H1 (cell line): ENCODE measurements at regions not wholly inside any gene's neighbourhood (a gene's known extent, or its start where the extent isn't known, plus 50 kb on each side); places are given as distances from the start of the nearest gene placed in this dataset.

Experiments used
- CTCF ChIA-PET: fragments of 300-600 bp; sonication (Branson Sonifier 250); formaldehyde crosslinking; loops from one replicate; lab custom pipeline; 2021; ENCODE audit not compliant: partially characterized antibody; lab: Charles Lee
- POLR2A ChIA-PET: fragments of 300-600 bp; sonication (Branson Sonifier 250); formaldehyde crosslinking; loops from one replicate; lab custom pipeline; 2021; ENCODE audit warnings: inconsistent platforms; ENCODE audit not compliant: partially characterized antibody; lab: Charles Lee
- DNase-seq, 2 experiments: peaks; one replicate each; pipeline versions ENCODE4 v3.0.0 to v3.0.0-alpha.2; 2010 to 2022; ENCODE audit warnings: low spot score in 2 of 2, low read depth in 1 of 2, mixed read lengths in 1 of 2
- FAIRE-seq: peaks from 2 replicates; lab custom pipeline; 2011; peaks lifted over from hg19 to GRCh38; lab: Jason Lieb, UNC
- H2AFZ ChIP-seq: 2 replicates; pipeline ENCODE4 v1.8.1; 2012; ENCODE audit warnings: low read length, inconsistent platforms
- H2AK5ac ChIP-seq: 2 replicates; pipeline ENCODE4 v1.6.1; 2013; ENCODE audit warnings: low read depth, low read length
- H2BK120ac ChIP-seq: replicated peaks from 2 replicates; pipeline ENCODE3; 2013; ENCODE audit warnings: low read depth, low read length, inconsistent platforms
- H2BK12ac ChIP-seq: 2 replicates; pipeline ENCODE4 v1.6.1; 2013; ENCODE audit warnings: low read depth, low read length
- H2BK15ac ChIP-seq: 2 replicates; pipeline ENCODE4 v1.6.1; 2013; ENCODE audit warnings: low read length
- H2BK20ac ChIP-seq: 2 replicates; pipeline ENCODE4 v1.6.1; 2013; ENCODE audit warnings: low read length
- H2BK5ac ChIP-seq: 2 replicates; pipeline ENCODE4 v1.6.1; 2013; ENCODE audit warnings: low read depth, low read length
- H3K14ac ChIP-seq: 2 replicates; pipeline ENCODE4 v1.6.1; 2013; ENCODE audit warnings: inconsistent platforms; ENCODE audit not compliant: insufficient read length
- H3K18ac ChIP-seq: 2 replicates; pipeline ENCODE4 v1.6.1; 2013; ENCODE audit warnings: low read length; ENCODE audit errors: extremely low read depth
- H3K23ac ChIP-seq: 2 replicates; pipeline ENCODE4 v1.6.1; 2013; ENCODE audit warnings: inconsistent platforms; ENCODE audit not compliant: insufficient read length
- H3K23me2 ChIP-seq: 2 replicates; pipeline ENCODE4 v1.6.1; 2013; ENCODE audit warnings: low read depth, low read length
- H3K27ac ChIP-seq: 2 replicates; pipeline ENCODE4 v1.6.1; 2011; ENCODE audit warnings: low read depth, low read length, inconsistent platforms
- H3K27me3 ChIP-seq, 4 experiments: replicated peaks in 1 of 4; 1 replicate in 1 of 4; 2 replicates in 3 of 4; pipeline versions ENCODE4 v1.6.1 to v1.8.1; 2011 to 2013; ENCODE audit warnings: low read length in 3 of 4, mild to moderate bottlenecking in 3 of 4, inconsistent platforms in 2 of 4, mixed read lengths in 2 of 4, moderate library complexity in 1 of 4; ENCODE audit not compliant: control insufficient read depth in 3 of 4, insufficient read depth in 3 of 4; ENCODE audit errors: extremely low read depth in 1 of 4
- H3K36me3 ChIP-seq, 4 experiments: 2 replicates each; pipeline versions ENCODE4 v1.6.1 to v1.8.1; 2011 to 2013; ENCODE audit warnings: mild to moderate bottlenecking in 4 of 4, low read length in 3 of 4, moderate library complexity in 2 of 4, control low read depth in 1 of 4, inconsistent platforms in 1 of 4; ENCODE audit not compliant: insufficient read depth in 4 of 4, control insufficient read depth in 2 of 4
- H3K4ac ChIP-seq: replicated peaks from 2 replicates; pipeline ENCODE3; 2013; ENCODE audit warnings: low read length, low read depth, mixed read lengths, inconsistent platforms; ENCODE audit not compliant: insufficient read length
- H3K4me1 ChIP-seq, 4 experiments: replicated peaks in 1 of 4; 1 replicate in 1 of 4; 2 replicates in 3 of 4; pipeline versions ENCODE4 v1.6.1 to v1.8.1; 2011 to 2013; ENCODE audit warnings: low read length in 3 of 4, inconsistent platforms in 2 of 4, mixed read lengths in 1 of 4; ENCODE audit not compliant: insufficient read depth in 4 of 4, control insufficient read depth in 3 of 4
- H3K4me2 ChIP-seq, 2 experiments: 2 replicates each; pipeline versions ENCODE4 v1.6.1 to v1.8.1; 2011 to 2013; ENCODE audit warnings: low read depth in 2 of 2, low read length in 2 of 2, control low read depth in 1 of 2, inconsistent platforms in 1 of 2, mild to moderate bottlenecking in 1 of 2; ENCODE audit not compliant: insufficient read depth in 1 of 2
- H3K4me3 ChIP-seq, 4 experiments: fragments of 200-600, 300-600 bp in 1 of 4; sonication (generic), shearing (Covaris generic), sonication (Bioruptor Twin) in 1 of 4; 2 replicates each; pipeline versions ENCODE4 v1.5.1 to v1.8.1; 2011 to 2016; ENCODE audit warnings: low read length in 4 of 4, low read depth in 3 of 4, control low read depth in 2 of 4, inconsistent platforms in 2 of 4, mild to moderate bottlenecking in 2 of 4, mixed read lengths in 1 of 4, moderate library complexity in 1 of 4; ENCODE audit not compliant: insufficient read depth in 2 of 4; ENCODE audit errors: extremely low read depth in 1 of 4
- H3K56ac ChIP-seq: replicated peaks from 2 replicates; pipeline ENCODE3; 2013; ENCODE audit warnings: low read depth, mild to moderate bottlenecking, mixed read lengths, low read length, inconsistent platforms; ENCODE audit not compliant: insufficient read length
- H3K79me1 ChIP-seq: 2 replicates; pipeline ENCODE4 v1.6.1; 2013; ENCODE audit warnings: low read depth, low read length, control low read depth
- H3K79me2 ChIP-seq, 2 experiments: 2 replicates each; pipeline versions ENCODE4 v1.6.1 to v1.8.1; 2012 to 2013; ENCODE audit warnings: low read length in 2 of 2, mild to moderate bottlenecking in 2 of 2, inconsistent platforms in 1 of 2; ENCODE audit not compliant: insufficient read depth in 2 of 2, control insufficient read depth in 1 of 2
- H3K9ac ChIP-seq, 4 experiments: replicated peaks in 1 of 4; 1 replicate in 1 of 4; 2 replicates in 3 of 4; pipeline versions ENCODE4 v1.6.1 to v1.8.1; 2011 to 2013; ENCODE audit warnings: low read depth in 3 of 4, low read length in 3 of 4, control low read depth in 2 of 4, mild to moderate bottlenecking in 2 of 4, moderate library complexity in 2 of 4, inconsistent platforms in 1 of 4; ENCODE audit errors: extremely low read depth in 1 of 4
- H3K9me3 ChIP-seq, 2 experiments: 2 replicates each; pipeline versions ENCODE4 v1.6.1 to v1.8.1; 2012 to 2013; ENCODE audit warnings: mild to moderate bottlenecking in 2 of 2, moderate library complexity in 2 of 2, control low read depth in 1 of 2, inconsistent platforms in 1 of 2, low read depth in 1 of 2, low read length in 1 of 2, mixed read lengths in 1 of 2; ENCODE audit not compliant: insufficient read depth in 2 of 2
- H4K20me1 ChIP-seq, 2 experiments: replicated peaks in 1 of 2; 2 replicates each; pipeline versions ENCODE3 to v1.8.1; 2011 to 2013; ENCODE audit warnings: inconsistent platforms in 2 of 2, low read length in 2 of 2, mild to moderate bottlenecking in 1 of 2; ENCODE audit not compliant: insufficient read depth in 2 of 2, control insufficient read depth in 1 of 2
- H4K5ac ChIP-seq: 2 replicates; pipeline ENCODE4 v1.6.1; 2013; ENCODE audit warnings: low read length, low read depth, mixed read lengths, inconsistent platforms; ENCODE audit not compliant: insufficient read length
- H4K8ac ChIP-seq: 2 replicates; pipeline ENCODE4 v1.8.0; 2013; ENCODE audit warnings: mild to moderate bottlenecking, moderate library complexity, low read length, inconsistent platforms; ENCODE audit not compliant: insufficient read depth; ENCODE audit errors: extremely low read depth
- H4K91ac ChIP-seq: replicated peaks from 2 replicates; pipeline ENCODE3; 2013; ENCODE audit warnings: low read length, mixed read lengths, inconsistent platforms; ENCODE audit not compliant: insufficient read length
- CHD1 ChIP-seq: IDR thresholded peaks from 2 replicates; pipeline ENCODE4 v1.6.1; 2012; ENCODE audit warnings: low read depth, low read length, improper control_type of control experiment
- SRF ChIP-seq: IDR thresholded peaks from 2 replicates; pipeline ENCODE4 v1.6.1; 2011; ENCODE audit warnings: mild to moderate bottlenecking, low read depth, low read length, moderate library complexity
- WGBS, 2 experiments: shearing (Covaris generic) in 1 of 2; methylation state at CpG; one replicate each; pipeline versions ENCODE4 v1.1.6 to v1.1.7; 2013 to 2015; ENCODE audit warnings: low lambda C conversion rate in 2 of 2, mixed read lengths in 2 of 2, inconsistent platforms in 1 of 2, low coverage in 1 of 2, missing lambda C conversion rate in 1 of 2; ENCODE audit not compliant: insufficient replicate concordance in 2 of 2, insufficient coverage in 1 of 2, insufficient read length in 1 of 2; ENCODE audit errors: extremely low coverage in 1 of 2, missing lambda C conversion rate in 1 of 2; 5-methylcytosine and 5-hydroxymethylcytosine counted together

GRCh38 chr11:21986361-21986760 lies 206.5 kb upstream of the ANO5 start (continued):
- no peak for TF ChIP-seq CHD1

- DNase-seq, result no peak
- Histone ChIP-seq H3K79me1 (no peaks in the 10 kb centered on the region), H3K56ac (no peak overlapping the region), H2AFZ (no peak overlapping the region), H3K23ac (no peak overlapping the region), H3K27ac (no peak overlapping the region), H3K9ac (no peak overlapping the region), H3K14ac (no peak overlapping the region), H4K8ac (no peak overlapping the region), H2BK20ac (no peak overlapping the region), H3K9me3 (no peaks in the 10 kb centered on the region), H4K20me1 (no peaks in the 10 kb centered on the region), H3K79me2 (no peaks in the 10 kb centered on the region), H3K36me3 (no peaks in the 10 kb centered on the region), H2BK15ac (no peak overlapping the region), H2BK120ac (no peak overlapping the region), H2BK12ac (no peak overlapping the region), H3K4me3 (no peak overlapping the region), H3K4ac (no peak overlapping the region), H2BK5ac (no peak overlapping the region), H3K4me2 (no peak overlapping the region), H4K5ac (no peak overlapping the region), H3K18ac (no peak overlapping the region), H2AK5ac (no peak overlapping the region), H3K23me2 (no peaks in the 10 kb centered on the region), H3K27me3 (no peaks in the 10 kb centered on the region), H3K4me1 (no peaks in the 10 kb centered on the region), H4K91ac (no peak overlapping the region)
- 86% methylated on average over 1 of the region's 1 CpG; no CpG with 5 or more reads in 1 of the 2 experiments for WGBS, 2 experiments
- ChIA-PET POLR2A (no interaction called here), CTCF (interaction anchor here (1.0 to 1.3 kb wide), 2 partner anchors 67 to 158 kb away, joined by 3 read pairs; no protein-coding TSS in a partner anchor)
- no peak for TF ChIP-seq SRF
- TF ChIP-seq CHD1, result no peak
- FAIRE-seq, result no peak
Measured at GRCh38 chr11:21987261-21987660, 205.6 kb upstream of the ANO5 start.
